ENCODE measurements at regions not wholly inside any gene's neighbourhood (a gene's known extent, or its start where the extent isn't known, plus 50 kb on each side); places are given as distances from the start of the nearest gene placed in this dataset.

DNA sequence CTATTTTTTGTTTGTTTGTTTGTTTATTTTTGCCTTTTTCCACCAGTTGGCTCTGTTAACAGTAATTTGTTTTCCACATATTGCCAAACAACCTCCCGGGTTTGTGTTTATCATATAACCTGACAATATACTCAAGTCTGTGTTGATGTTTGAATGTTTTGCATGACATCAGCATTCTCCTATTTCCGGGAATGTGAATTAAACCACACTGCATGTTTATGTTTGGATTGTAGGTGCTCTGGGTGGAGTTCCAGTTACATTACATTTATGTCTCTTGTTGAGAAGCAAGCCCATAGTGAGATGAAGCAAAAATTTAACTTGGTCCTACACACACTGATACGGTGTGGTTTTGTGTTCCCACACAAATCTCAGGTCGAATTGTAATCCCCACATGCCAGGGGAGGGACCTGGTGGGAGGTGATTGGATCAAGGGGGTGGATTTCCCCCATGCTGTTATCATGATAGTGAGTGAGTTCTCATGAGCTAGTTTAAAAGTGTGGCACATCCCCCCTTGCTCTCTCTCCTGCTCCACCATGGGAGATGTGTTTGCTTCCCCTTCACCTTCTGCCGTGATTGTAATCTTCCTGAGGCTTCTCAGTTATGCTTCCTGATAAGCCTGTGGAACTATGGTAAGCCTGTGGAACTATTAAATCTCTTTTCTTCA is 54.4 kb upstream of the CLNK start:
- H3K9me3 Mint-ChIP-seq: no peaks in the 10 kb centered on the region
- H3K36me3 Mint-ChIP-seq: no peaks in the 10 kb centered on the region
- H3K4me3 Mint-ChIP-seq: no peak overlapping the region
- no peaks in the 10 kb centered on the region for H3K27me3 Mint-ChIP-seq
- peaks cover 16% of the 10 kb centered on the region for H3K4me1 Mint-ChIP-seq
- ATAC-seq: no peak
- peak overlapping the region; percentile 31 for H3K27ac Mint-ChIP-seq

DNA sequence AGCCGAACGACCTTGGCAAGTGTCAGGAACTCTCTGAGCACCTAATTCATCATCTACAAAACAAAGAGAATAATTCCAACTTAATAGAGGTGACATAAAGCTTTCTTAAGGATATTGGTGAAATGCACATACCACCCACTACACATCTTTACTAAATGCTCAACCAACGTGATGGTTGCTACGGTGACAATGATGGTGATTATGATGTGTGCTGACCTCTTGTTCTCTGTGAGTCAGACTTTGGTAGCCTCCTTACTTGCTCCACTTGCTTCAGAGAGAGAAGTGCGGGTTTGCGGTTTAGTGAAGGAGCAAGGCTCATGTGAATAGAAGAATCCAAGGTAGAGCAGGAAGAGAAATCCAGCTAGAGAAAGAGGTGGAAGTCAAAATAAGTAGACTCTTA is 52.8 kb upstream of the CLNK start:
- ATAC-seq: no peak
- peaks cover 32% of the 10 kb centered on the region for H3K4me1 Mint-ChIP-seq
- H3K9me3 Mint-ChIP-seq: no peaks in the 10 kb centered on the region
- peak overlapping the region; percentile 66 for H3K27ac Mint-ChIP-seq
- H3K36me3 Mint-ChIP-seq: no peaks in the 10 kb centered on the region
- H3K4me3 Mint-ChIP-seq: no peak overlapping the region
- no peaks in the 10 kb centered on the region for H3K27me3 Mint-ChIP-seq

- H3K27me3 Mint-ChIP-seq: no peaks in the 10 kb centered on the region
- H3K4me1 Mint-ChIP-seq: peaks cover 37% of the 10 kb centered on the region
Measured at GRCh38 chr4:10736895-10737294, 52.3 kb upstream of the CLNK start.

GRCh38 chr4:10736266-10736665 is 51.7 kb upstream of the CLNK start:
- no peak overlapping the region for H3K4me3 Mint-ChIP-seq
- H3K27me3 Mint-ChIP-seq: no peaks in the 10 kb centered on the region
- no peak for ATAC-seq
- peak overlapping the region; percentile 66 for H3K27ac Mint-ChIP-seq
- no peaks in the 10 kb centered on the region for H3K36me3 Mint-ChIP-seq
- no peaks in the 10 kb centered on the region for H3K9me3 Mint-ChIP-seq
- peaks cover 43% of the 10 kb centered on the region for H3K4me1 Mint-ChIP-seq

More at GRCh38 chr4:10736895-10737294, 52.3 kb upstream of the CLNK start:
- Mint-ChIP-seq H3K27ac (peak overlapping the region; percentile 66), H3K4me3 (no peak overlapping the region), H3K9me3 (no peaks in the 10 kb centered on the region), H3K36me3 (no peaks in the 10 kb centered on the region)
- no peak for ATAC-seq

- Mint-ChIP-seq H3K36me3 (no peaks in the 10 kb centered on the region), H3K27ac (no peak overlapping the region), H3K27me3 (no peaks in the 10 kb centered on the region), H3K4me3 (no peak overlapping the region), H3K9me3 (no peaks in the 10 kb centered on the region), H3K4me1 (peaks cover 56% of the 10 kb centered on the region)
- ATAC-seq: no peak
Measured at GRCh38 chr4:10734697-10735096, 50.1 kb upstream of the CLNK start.

All from stimulated activated memory B cell treated with anti-CD40 and anti-IgM and Interleukin-4, amounts not matched to agents 10 μg/mL and 1 μg/mL and 100 μg/mL, for 72 hours (primary cell).